Calu3 (cell line): ENCODE measurements at regions not wholly inside any gene's neighbourhood (a gene's known extent, or its start where the extent isn't known, plus 50 kb on each side); places are given as distances from the start of the nearest gene placed in this dataset.

Experiments
- BruUV-seq: library from RNA; stranded (reverse); fragments of 400-500 nt; replicated peaks from 2 replicates; lab custom pipeline; 2021; lab: Mats Ljungman, UMichigan
- CTCF ChIA-PET: fragments of 300-600 bp; sonication (Branson Sonifier 250); formaldehyde crosslinking; loops from one replicate; lab custom pipeline; 2022; ENCODE audit warnings: antibody characterized with exemption; lab: Charles Lee
- DNase-seq: peaks from one replicate; pipeline ENCODE4 v3.0.0; 2022
- H3K27ac Mint-ChIP-seq: one replicate; pipeline ENCODE4 v1.8.0; 2022; ENCODE audit warnings: mixed read lengths; ENCODE audit not compliant: unreplicated experiment
- H3K27me3 Mint-ChIP-seq: one replicate; pipeline ENCODE4 v1.8.0; 2022; ENCODE audit warnings: mixed read lengths; ENCODE audit not compliant: unreplicated experiment
- H3K36me3 Mint-ChIP-seq: one replicate; pipeline ENCODE4 v1.8.0; 2022; ENCODE audit warnings: mild to moderate bottlenecking, moderate library complexity, mixed read lengths; ENCODE audit not compliant: insufficient read depth, unreplicated experiment
- H3K4me1 Mint-ChIP-seq: one replicate; pipeline ENCODE4 v1.8.0; 2022; ENCODE audit warnings: mild to moderate bottlenecking, low read depth, mixed read lengths; ENCODE audit not compliant: unreplicated experiment
- H3K4me3 Mint-ChIP-seq: one replicate; pipeline ENCODE4 v1.8.0; 2022; ENCODE audit warnings: mild to moderate bottlenecking, low read depth, moderate library complexity, mixed read lengths; ENCODE audit not compliant: unreplicated experiment
- H3K9me3 Mint-ChIP-seq: one replicate; pipeline ENCODE4 v1.8.0; 2022; ENCODE audit warnings: low read depth, mixed read lengths; ENCODE audit not compliant: unreplicated experiment
- intact Hi-C: fragments of 100-400 bp; cut with micrococcal nuclease; formaldehyde crosslinking; loops from one replicate; pipeline ENCODE4 v1.10.0; 2022; ENCODE audit not compliant: unreplicated experiment
- TF ChIP-seq, protein P1 (sequence below): fragments of 200-600 bp; IDR thresholded peaks from one replicate; pipeline ENCODE4 v1.8.0; 2022; ENCODE audit warnings: antibody characterized with exemption; ENCODE audit not compliant: unreplicated experiment

DNA sequence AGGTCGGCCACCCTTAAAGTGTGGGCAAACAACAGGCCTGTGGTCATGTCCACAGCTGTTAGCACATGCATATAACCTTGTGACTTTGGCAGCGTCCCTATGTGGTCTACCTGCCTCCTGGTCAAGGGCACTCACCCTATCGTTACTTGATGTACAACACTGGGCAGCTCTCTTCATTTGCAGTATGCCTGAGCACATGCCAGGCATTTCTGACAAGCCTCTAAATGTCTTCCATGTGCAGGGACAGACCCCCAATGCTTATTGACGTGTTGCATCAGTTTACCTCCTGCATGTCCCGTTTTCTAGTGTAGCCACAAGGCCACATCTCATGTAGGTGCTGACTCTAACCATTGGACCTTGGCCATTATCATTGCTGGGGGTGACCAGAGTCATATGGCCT is 731.7 kb upstream of the MIR17HG start:
- Mint-ChIP-seq H3K27me3 (no peaks in the 10 kb centered on the region), H3K9me3 (no peaks in the 10 kb centered on the region), H3K4me3 (no peak overlapping the region), H3K36me3 (no peaks in the 10 kb centered on the region), H3K27ac (no peak overlapping the region), H3K4me1 (no peaks in the 10 kb centered on the region)
- TF ChIP-seq, protein P1, sequence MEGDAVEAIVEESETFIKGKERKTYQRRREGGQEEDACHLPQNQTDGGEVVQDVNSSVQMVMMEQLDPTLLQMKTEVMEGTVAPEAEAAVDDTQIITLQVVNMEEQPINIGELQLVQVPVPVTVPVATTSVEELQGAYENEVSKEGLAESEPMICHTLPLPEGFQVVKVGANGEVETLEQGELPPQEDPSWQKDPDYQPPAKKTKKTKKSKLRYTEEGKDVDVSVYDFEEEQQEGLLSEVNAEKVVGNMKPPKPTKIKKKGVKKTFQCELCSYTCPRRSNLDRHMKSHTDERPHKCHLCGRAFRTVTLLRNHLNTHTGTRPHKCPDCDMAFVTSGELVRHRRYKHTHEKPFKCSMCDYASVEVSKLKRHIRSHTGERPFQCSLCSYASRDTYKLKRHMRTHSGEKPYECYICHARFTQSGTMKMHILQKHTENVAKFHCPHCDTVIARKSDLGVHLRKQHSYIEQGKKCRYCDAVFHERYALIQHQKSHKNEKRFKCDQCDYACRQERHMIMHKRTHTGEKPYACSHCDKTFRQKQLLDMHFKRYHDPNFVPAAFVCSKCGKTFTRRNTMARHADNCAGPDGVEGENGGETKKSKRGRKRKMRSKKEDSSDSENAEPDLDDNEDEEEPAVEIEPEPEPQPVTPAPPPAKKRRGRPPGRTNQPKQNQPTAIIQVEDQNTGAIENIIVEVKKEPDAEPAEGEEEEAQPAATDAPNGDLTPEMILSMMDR = no peak
- intact Hi-C loops = no loop called here
- CTCF ChIA-PET = no interaction called here
- BruUV-seq = no TSS peak
- DNase-seq = no peak

DNA sequence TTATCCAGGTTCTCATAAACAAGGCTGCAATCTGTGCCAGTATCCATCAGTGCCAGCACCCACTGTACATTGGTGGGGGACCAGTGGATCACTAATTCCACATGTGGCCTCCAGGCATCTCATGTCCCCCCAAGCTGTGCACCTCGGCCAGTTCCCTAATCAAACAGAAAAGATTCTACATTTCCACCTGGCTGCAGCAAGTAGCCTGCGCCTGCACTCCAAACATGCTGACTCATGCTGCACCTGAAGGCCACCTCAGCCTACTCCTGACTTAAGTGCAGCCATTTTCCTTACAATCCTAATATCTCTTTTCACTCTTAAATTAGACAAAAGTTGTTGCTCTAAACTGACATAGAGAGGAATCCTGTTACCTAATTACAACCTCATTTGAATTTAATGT is 729.4 kb upstream of the MIR17HG start:
- Mint-ChIP-seq H3K4me3 (no peak overlapping the region), H3K36me3 (no peaks in the 10 kb centered on the region), H3K4me1 (no peaks in the 10 kb centered on the region), H3K27me3 (no peaks in the 10 kb centered on the region), H3K9me3 (no peaks in the 10 kb centered on the region), H3K27ac (no peak overlapping the region)
- no TSS peak for BruUV-seq
- TF ChIP-seq, protein P1 = no peak
- intact Hi-C loops = no loop called here
- CTCF ChIA-PET = no interaction called here
- no peak for DNase-seq

DNA sequence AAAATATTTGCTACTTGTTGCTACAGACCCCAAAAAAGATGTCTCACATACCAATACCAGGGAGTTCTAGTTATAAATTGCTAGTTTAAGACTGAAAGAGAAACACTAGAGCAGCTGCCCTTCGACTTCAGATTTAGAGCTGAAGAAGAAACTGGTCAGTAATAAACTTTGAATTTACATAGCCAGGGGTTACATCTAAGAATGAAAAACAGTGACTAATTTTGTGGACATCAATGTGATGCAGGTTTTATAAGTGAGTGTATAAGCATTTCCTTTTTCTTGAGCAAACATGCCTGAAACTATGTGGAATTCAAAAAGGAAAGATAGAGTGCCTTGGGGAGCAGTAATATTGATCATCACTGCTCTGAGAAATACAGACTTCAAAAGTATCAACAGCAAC is 724.9 kb upstream of the MIR17HG start:
- BruUV-seq = no TSS peak
- H3K9me3 Mint-ChIP-seq = no peaks in the 10 kb centered on the region
- H3K27me3 Mint-ChIP-seq = no peaks in the 10 kb centered on the region
- no peak overlapping the region for H3K27ac Mint-ChIP-seq
- no peak overlapping the region for H3K4me3 Mint-ChIP-seq
- TF ChIP-seq, protein P1 = no peak
- no peaks in the 10 kb centered on the region for H3K36me3 Mint-ChIP-seq
- no peak for DNase-seq
- H3K4me1 Mint-ChIP-seq = no peaks in the 10 kb centered on the region
- CTCF ChIA-PET = no interaction called here
- intact Hi-C loops = no loop called here

DNA sequence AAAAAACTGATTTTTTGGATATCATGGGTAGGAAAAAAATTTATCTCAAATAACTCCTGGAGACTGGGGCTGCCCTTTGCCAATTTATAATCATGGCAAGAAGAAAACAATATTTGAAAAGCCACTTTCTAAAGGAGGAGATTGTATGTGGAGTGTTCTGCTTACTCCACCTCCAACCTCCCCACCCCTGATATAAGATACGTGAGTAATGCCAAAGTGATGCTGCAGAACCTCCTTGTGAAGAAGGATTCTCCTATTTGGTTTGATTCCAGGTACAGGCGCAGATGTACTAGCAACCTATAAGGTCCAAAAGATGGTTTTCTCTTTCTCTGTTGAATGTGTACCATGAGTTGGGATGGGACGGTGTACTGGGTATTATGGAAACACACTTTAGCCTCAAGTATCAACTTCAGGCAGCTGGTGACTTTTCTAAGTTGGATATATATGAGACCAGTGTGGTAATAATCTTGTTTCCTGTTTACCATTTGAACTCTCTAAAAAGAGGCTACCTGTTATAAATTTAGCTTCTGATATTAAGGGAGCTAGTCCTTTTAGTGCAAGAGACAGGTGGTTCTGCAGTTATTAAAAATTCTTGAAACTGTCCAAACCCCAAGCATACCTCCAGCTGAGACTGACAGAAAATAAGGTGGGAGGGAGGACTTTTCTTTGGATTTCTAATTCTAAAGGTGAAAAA is 724.0 kb upstream of the MIR17HG start:
- H3K36me3 Mint-ChIP-seq = no peaks in the 10 kb centered on the region
- H3K4me1 Mint-ChIP-seq = no peaks in the 10 kb centered on the region
- H3K9me3 Mint-ChIP-seq = no peaks in the 10 kb centered on the region
- H3K27me3 Mint-ChIP-seq = no peaks in the 10 kb centered on the region
- TF ChIP-seq, protein P1 = no peak
- CTCF ChIA-PET = interaction anchor here (0.6 kb wide), 1 partner anchor 18 kb away, joined by 5 read pairs; no protein-coding TSS in a partner anchor
- no TSS peak for BruUV-seq
- no peak overlapping the region for H3K4me3 Mint-ChIP-seq
- H3K27ac Mint-ChIP-seq = no peak overlapping the region
- intact Hi-C loops = no loop called here
- DNase-seq = no peak
